Ascending aorta (tissue), 2 donors: ENCODE measurements at regions not wholly inside any gene's neighbourhood (a gene's known extent, or its start where the extent isn't known, plus 50 kb on each side); places are given as distances from the start of the nearest gene placed in this dataset.
"Not testable (repeated sequence)": the region's sequence is repeated elsewhere in the genome, so short reads cannot be mapped to it uniquely, and the experiment has no call there.

Experiments used
- DNase-seq, 2 donors: peaks; one replicate each; pipeline ENCODE4 v3.0.0-alpha.2; 2019; ENCODE audit warnings: low spot score in 2 of 2
- H3K27ac ChIP-seq, 2 donors: fragments of 200-600 bp; sonication (generic); one replicate each; pipeline ENCODE4 v1.5.1; 2016 to 2017; ENCODE audit warnings: mild to moderate bottlenecking in 1 of 2
- H3K27me3 ChIP-seq: fragments of 200-600 bp; sonication (generic); one replicate; pipeline ENCODE4 v1.5.1; 2017
- H3K36me3 ChIP-seq, 2 donors: fragments of 200-600 bp; sonication (generic); one replicate each; pipeline ENCODE4 v1.5.1; 2016
- H3K4me1 ChIP-seq, 2 donors: fragments of 200-600 bp; sonication (generic); one replicate each; pipeline ENCODE4 v1.5.1; 2016 to 2017; ENCODE audit warnings: mild to moderate bottlenecking in 1 of 2
- H3K4me3 ChIP-seq, 2 donors: fragments of 200-600 bp; sonication (generic); one replicate each; pipeline ENCODE4 v1.5.1; 2016 to 2017; ENCODE audit warnings: mild to moderate bottlenecking in 1 of 2
- H3K9me3 ChIP-seq, 2 donors: fragments of 200-600 bp; sonication (generic); one replicate each; pipeline ENCODE4 v1.5.1; 2016
- intact Hi-C: fragments of 100-400 bp; cut with DNase I; formaldehyde crosslinking; loops from one replicate; pipeline ENCODE4 v1.15.1; 2023
- TF ChIP-seq, protein P1 (sequence below), 3 experiments: fragments of 200-600 bp in 2 of 3; fragments of 450-650 bp in 1 of 3; sonication (generic) in 2 of 3; IDR thresholded peaks; one replicate each; pipeline ENCODE4 v1.5.1; 2016 to 2019; ENCODE audit warnings: antibody characterized with exemption in 3 of 3, mild to moderate bottlenecking in 1 of 3, moderate library complexity in 1 of 3

DNA sequence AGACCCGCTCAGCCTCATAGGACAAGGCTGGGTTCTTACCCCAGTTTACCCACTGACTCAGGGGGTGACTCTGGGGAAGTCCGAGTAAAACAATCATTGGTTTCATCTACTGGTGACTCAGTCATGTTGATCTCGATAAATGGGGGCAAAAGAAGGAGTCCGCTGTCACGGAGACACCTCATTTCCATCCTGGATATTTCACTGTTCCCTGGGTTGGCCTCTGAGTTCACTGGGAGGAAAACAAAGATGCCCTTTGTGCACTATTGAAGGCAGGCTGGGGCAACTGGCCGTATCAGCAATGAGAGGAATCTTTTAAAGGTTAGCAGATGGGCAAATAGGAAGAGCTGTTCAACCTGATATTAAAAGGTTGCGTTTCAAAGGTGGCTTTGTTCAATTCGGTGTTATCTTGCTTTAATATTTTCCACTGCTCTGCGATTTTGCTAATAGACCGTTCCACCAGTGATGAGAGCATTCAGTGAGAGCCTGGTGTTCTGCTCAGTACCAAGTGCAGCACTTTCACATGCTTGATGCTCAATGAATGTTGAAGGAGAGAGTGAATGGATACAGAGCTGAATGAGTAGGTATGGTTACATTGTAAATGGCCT, 110.2 kb upstream of the EGFLAM start:
- no peaks in the 10 kb centered on the region for H3K36me3 ChIP-seq
- TF ChIP-seq, protein P1, sequence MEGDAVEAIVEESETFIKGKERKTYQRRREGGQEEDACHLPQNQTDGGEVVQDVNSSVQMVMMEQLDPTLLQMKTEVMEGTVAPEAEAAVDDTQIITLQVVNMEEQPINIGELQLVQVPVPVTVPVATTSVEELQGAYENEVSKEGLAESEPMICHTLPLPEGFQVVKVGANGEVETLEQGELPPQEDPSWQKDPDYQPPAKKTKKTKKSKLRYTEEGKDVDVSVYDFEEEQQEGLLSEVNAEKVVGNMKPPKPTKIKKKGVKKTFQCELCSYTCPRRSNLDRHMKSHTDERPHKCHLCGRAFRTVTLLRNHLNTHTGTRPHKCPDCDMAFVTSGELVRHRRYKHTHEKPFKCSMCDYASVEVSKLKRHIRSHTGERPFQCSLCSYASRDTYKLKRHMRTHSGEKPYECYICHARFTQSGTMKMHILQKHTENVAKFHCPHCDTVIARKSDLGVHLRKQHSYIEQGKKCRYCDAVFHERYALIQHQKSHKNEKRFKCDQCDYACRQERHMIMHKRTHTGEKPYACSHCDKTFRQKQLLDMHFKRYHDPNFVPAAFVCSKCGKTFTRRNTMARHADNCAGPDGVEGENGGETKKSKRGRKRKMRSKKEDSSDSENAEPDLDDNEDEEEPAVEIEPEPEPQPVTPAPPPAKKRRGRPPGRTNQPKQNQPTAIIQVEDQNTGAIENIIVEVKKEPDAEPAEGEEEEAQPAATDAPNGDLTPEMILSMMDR (IDR thresholded peaks at IDR 0.05), result no peak
- intact Hi-C loops, result no loop called here
- no peaks in the 10 kb centered on the region for H3K9me3 ChIP-seq
- H3K4me3 ChIP-seq, result no peak overlapping the region
- no peak for DNase-seq
- no peak overlapping the region for H3K27ac ChIP-seq
- no peaks in the 10 kb centered on the region for H3K4me1 ChIP-seq
- no peaks in the 10 kb centered on the region for H3K27me3 ChIP-seq

DNA sequence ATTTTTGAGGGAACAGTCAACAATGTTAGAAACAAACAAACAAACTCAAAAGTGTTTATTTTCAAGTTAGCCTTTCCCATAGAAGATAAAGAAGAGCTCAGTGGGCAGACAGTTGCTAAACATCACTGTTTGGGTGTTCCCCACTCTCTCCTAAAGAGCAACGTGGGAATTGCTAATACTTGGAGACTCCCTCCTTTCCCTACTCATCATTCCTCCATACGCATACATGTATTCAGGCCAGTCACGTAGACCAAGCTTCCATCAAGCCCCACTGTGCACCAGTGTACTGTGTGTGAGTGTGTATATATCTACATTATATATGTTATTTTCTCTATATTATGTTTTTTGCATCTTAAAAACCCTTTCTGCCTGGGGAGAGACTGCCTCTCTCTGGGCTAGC, 115.0 kb upstream of the EGFLAM start:
- Histone ChIP-seq H3K9me3 (no peaks in the 10 kb centered on the region), H3K27ac (no peak overlapping the region), H3K4me3 (no peak overlapping the region), H3K27me3 (no peaks in the 10 kb centered on the region), H3K4me1 (no peaks in the 10 kb centered on the region), H3K36me3 (no peaks in the 10 kb centered on the region)
- intact Hi-C loops, result no loop called here
- TF ChIP-seq, protein P1 (IDR thresholded peaks at IDR 0.05), result no peak
- no peak for DNase-seq

DNA sequence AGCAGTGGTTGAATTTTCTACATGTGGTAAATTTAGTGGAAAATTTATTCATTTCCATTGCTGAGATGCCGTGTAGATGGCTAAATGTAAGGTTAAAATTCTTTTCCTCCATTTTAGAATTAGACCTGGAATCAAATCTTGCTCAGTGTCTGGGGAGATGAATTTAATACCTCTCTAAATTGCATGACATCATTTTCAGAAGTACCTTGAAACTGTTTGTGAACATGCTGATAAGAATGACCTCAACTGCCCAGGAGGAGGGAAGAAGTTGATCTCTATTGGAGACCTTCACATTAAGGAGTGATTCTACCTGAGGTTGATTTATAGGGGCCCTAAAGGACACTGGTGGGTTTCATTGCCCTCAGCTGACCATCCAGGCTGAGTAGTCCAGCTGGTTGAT, 116.7 kb upstream of the EGFLAM start:
- Histone ChIP-seq H3K9me3 (no peaks in the 10 kb centered on the region), H3K4me3 (no peak overlapping the region), H3K4me1 (no peaks in the 10 kb centered on the region), H3K27me3 (no peaks in the 10 kb centered on the region), H3K27ac (no peak overlapping the region), H3K36me3 (no peaks in the 10 kb centered on the region)
- intact Hi-C loops, result no loop called here
- TF ChIP-seq, protein P1 (IDR thresholded peaks at IDR 0.05), result no peak
- no peak for DNase-seq

GRCh38 chr5:38138574-38138973, 119.8 kb upstream of the EGFLAM start:
- H3K4me1 ChIP-seq, result no peaks in the 10 kb centered on the region
- no peak overlapping the region for H3K4me3 ChIP-seq
- no peak overlapping the region for H3K27ac ChIP-seq
- H3K9me3 ChIP-seq, result no peaks in the 10 kb centered on the region
- TF ChIP-seq, protein P1 (IDR thresholded peaks at IDR 0.05), result no peak
- H3K36me3 ChIP-seq, result no peaks in the 10 kb centered on the region
- H3K27me3 ChIP-seq, result no peaks in the 10 kb centered on the region
- intact Hi-C loops, result no loop called here
- DNase-seq, result no peak

GRCh38 chr5:38135486-38136039, 122.8 kb upstream of the EGFLAM start:
- Histone ChIP-seq H3K27ac (no peak overlapping the region), H3K9me3 (no peaks in the 10 kb centered on the region), H3K4me1 (no peaks in the 10 kb centered on the region), H3K4me3 (no peak overlapping the region), H3K27me3 (no peaks in the 10 kb centered on the region), H3K36me3 (no peaks in the 10 kb centered on the region)
- intact Hi-C loops, result no loop called here
- DNase-seq, result no peak
- TF ChIP-seq, protein P1 (IDR thresholded peaks at IDR 0.05), result no peak

GRCh38 chr5:38134810-38135209, 123.5 kb upstream of the EGFLAM start:
- Histone ChIP-seq H3K4me3 (no peak overlapping the region), H3K4me1 (no peaks in the 10 kb centered on the region), H3K27me3 (no peaks in the 10 kb centered on the region), H3K9me3 (no peaks in the 10 kb centered on the region), H3K36me3 (no peaks in the 10 kb centered on the region), H3K27ac (no peak overlapping the region)
- TF ChIP-seq, protein P1 (IDR thresholded peaks at IDR 0.05), result no peak
- no peak for DNase-seq
- intact Hi-C loops, result no loop called here

DNA sequence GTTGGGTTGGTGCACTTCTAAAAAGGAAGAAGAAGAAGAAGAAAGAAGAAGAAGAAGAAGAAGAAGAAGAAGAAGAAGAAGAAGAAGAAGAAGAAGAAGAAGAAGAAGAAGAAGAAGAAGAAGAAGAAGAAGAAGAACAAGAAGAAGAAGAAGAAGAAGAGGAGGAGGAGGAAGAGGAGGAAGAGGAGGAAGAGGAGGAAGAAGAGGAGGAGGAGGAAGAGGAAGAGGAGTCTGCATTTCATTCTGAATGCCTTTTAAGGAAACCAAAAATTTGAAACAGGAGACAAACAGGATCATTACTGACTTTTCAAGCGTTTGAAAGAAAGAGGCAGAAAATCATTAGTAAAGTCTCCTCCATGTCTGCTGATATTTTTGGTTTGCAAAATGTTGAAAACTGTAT, 124.1 kb upstream of the EGFLAM start:
- H3K27ac ChIP-seq, intact Hi-C loops, H3K9me3 ChIP-seq: not testable (repeated sequence)

More for the DNA sequence above, 124.1 kb upstream of the EGFLAM start:
- not testable (repeated sequence) for H3K36me3 ChIP-seq, H3K4me3 ChIP-seq, DNase-seq, H3K4me1 ChIP-seq, H3K27me3 ChIP-seq
